ENCODE measurements at regions not wholly inside any gene's neighbourhood (a gene's known extent, or its start where the extent isn't known, plus 50 kb on each side); places are given as distances from the start of the nearest gene placed in this dataset.

GRCh38 chr6:133583907-133584427 lies 304.9 kb upstream of the TCF21 start:
- no peaks in the 10 kb centered on the region for H3K36me3 Mint-ChIP-seq (ENCODE audit: insufficient read depth, unreplicated experiment)
- CTCF ChIA-PET, result no interaction called here
- no peaks in the 10 kb centered on the region for H3K4me1 Mint-ChIP-seq (ENCODE audit: low read depth, unreplicated experiment)
- TF ChIP-seq, protein P1, sequence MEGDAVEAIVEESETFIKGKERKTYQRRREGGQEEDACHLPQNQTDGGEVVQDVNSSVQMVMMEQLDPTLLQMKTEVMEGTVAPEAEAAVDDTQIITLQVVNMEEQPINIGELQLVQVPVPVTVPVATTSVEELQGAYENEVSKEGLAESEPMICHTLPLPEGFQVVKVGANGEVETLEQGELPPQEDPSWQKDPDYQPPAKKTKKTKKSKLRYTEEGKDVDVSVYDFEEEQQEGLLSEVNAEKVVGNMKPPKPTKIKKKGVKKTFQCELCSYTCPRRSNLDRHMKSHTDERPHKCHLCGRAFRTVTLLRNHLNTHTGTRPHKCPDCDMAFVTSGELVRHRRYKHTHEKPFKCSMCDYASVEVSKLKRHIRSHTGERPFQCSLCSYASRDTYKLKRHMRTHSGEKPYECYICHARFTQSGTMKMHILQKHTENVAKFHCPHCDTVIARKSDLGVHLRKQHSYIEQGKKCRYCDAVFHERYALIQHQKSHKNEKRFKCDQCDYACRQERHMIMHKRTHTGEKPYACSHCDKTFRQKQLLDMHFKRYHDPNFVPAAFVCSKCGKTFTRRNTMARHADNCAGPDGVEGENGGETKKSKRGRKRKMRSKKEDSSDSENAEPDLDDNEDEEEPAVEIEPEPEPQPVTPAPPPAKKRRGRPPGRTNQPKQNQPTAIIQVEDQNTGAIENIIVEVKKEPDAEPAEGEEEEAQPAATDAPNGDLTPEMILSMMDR (IDR thresholded peaks at IDR 0.05; ENCODE audit: unreplicated experiment), result no peak
- no peak overlapping the region for H3K4me3 Mint-ChIP-seq (ENCODE audit: low read depth, unreplicated experiment)
- no peak overlapping the region for H3K27ac Mint-ChIP-seq (ENCODE audit: unreplicated experiment)
- peaks cover 2% of the 10 kb centered on the region for H3K9me3 Mint-ChIP-seq (ENCODE audit: low read depth, unreplicated experiment)
- intact Hi-C loops (cut with micrococcal nuclease; ENCODE audit: unreplicated experiment), result no loop called here
- BruUV-seq (replicated peaks), result no TSS peak
- H3K27me3 Mint-ChIP-seq (ENCODE audit: unreplicated experiment), result no peaks in the 10 kb centered on the region
- no peak for DNase-seq

DNA sequence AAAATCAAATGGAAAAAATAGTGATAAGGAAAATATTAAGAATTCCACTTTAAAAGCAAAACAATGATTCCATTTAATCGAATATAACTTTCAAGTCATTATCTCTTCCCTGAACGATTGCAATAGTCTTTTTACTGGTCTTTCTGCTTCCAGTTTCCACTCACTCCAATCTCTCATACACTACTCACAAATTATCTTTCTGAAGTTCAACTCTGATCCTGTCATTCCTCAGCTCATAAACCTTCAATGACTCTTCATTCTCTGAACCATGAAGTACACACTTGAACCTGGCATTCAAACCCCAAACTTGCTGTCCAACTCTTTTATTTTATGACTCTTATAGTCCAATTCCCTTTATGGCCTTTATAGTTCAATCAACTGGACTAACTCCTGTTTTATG lies 304.1 kb upstream of the TCF21 start:
- TF ChIP-seq, protein P1 (IDR thresholded peaks at IDR 0.05; ENCODE audit: unreplicated experiment), result no peak
- DNase-seq, result no peak
- CTCF ChIA-PET, result no interaction called here
- Mint-ChIP-seq H3K27ac (ENCODE audit: unreplicated experiment) (no peak overlapping the region), H3K27me3 (ENCODE audit: unreplicated experiment) (no peaks in the 10 kb centered on the region), H3K4me3 (ENCODE audit: low read depth, unreplicated experiment) (no peak overlapping the region), H3K4me1 (ENCODE audit: low read depth, unreplicated experiment) (peaks cover 3% of the 10 kb centered on the region), H3K36me3 (ENCODE audit: insufficient read depth, unreplicated experiment) (no peaks in the 10 kb centered on the region), H3K9me3 (ENCODE audit: low read depth, unreplicated experiment) (peaks cover 2% of the 10 kb centered on the region)
- intact Hi-C loops (cut with micrococcal nuclease; ENCODE audit: unreplicated experiment), result no loop called here
- no TSS peak for BruUV-seq (replicated peaks)

GRCh38 chr6:133585978-133586377 lies 302.9 kb upstream of the TCF21 start:
- H3K27ac Mint-ChIP-seq (ENCODE audit: unreplicated experiment), result no peak overlapping the region
- CTCF ChIA-PET, result no interaction called here
- intact Hi-C loops (cut with micrococcal nuclease; ENCODE audit: unreplicated experiment), result no loop called here

GRCh38 chr6:133587546-133588160 lies 301.3 kb upstream of the TCF21 start:
- Mint-ChIP-seq H3K4me3 (ENCODE audit: low read depth, unreplicated experiment) (no peak overlapping the region), H3K27me3 (ENCODE audit: unreplicated experiment) (no peaks in the 10 kb centered on the region), H3K9me3 (ENCODE audit: low read depth, unreplicated experiment) (peaks cover 2% of the 10 kb centered on the region), H3K27ac (ENCODE audit: unreplicated experiment) (no peak overlapping the region), H3K4me1 (ENCODE audit: low read depth, unreplicated experiment) (peaks cover 19% of the 10 kb centered on the region), H3K36me3 (ENCODE audit: insufficient read depth, unreplicated experiment) (no peaks in the 10 kb centered on the region)
- intact Hi-C loops (cut with micrococcal nuclease; ENCODE audit: unreplicated experiment), result no loop called here
- BruUV-seq (replicated peaks), result no TSS peak
- DNase-seq, result no peak
- CTCF ChIA-PET, result interaction anchor here (0.9 kb wide), 1 partner anchor 329 kb away, joined by 4 read pairs; no protein-coding TSS in a partner anchor
- TF ChIP-seq, protein P1 (IDR thresholded peaks at IDR 0.05; ENCODE audit: unreplicated experiment), result no peak

More at GRCh38 chr6:133585978-133586377, 302.9 kb upstream of the TCF21 start:
- H3K9me3 Mint-ChIP-seq (ENCODE audit: low read depth, unreplicated experiment), result peaks cover 2% of the 10 kb centered on the region
- DNase-seq, result no peak
- H3K4me3 Mint-ChIP-seq (ENCODE audit: low read depth, unreplicated experiment), result no peak overlapping the region
- no peaks in the 10 kb centered on the region for H3K36me3 Mint-ChIP-seq (ENCODE audit: insufficient read depth, unreplicated experiment)
- TF ChIP-seq, protein P1 (IDR thresholded peaks at IDR 0.05; ENCODE audit: unreplicated experiment), result no peak
- BruUV-seq (replicated peaks), result no TSS peak
- H3K4me1 Mint-ChIP-seq (ENCODE audit: low read depth, unreplicated experiment), result peaks cover 14% of the 10 kb centered on the region
- no peaks in the 10 kb centered on the region for H3K27me3 Mint-ChIP-seq (ENCODE audit: unreplicated experiment)

Data from Calu3 (cell line).